ENCODE measurements at regions not wholly inside any gene's neighbourhood (a gene's known extent, or its start where the extent isn't known, plus 50 kb on each side); places are given as distances from the start of the nearest gene placed in this dataset.
"Not testable (repeated sequence)": the region's sequence is repeated elsewhere in the genome, so short reads cannot be mapped to it uniquely, and the experiment has no call there.

GRCh38 chr11:134939031-134939430 lies 527.0 kb upstream of the B3GAT1 start:
- H3K4me1 ChIP-seq (replicated peaks in 1 of 2; ENCODE audit: control insufficient read depth in 2 of 2, insufficient read depth in 2 of 2, low read length in 2 of 2): no peaks in the 10 kb centered on the region
- no peak overlapping the region for H2AFZ ChIP-seq (ENCODE audit: low read depth, low read length)
- H3K4me2 ChIP-seq (ENCODE audit: insufficient read depth, low read length): no peak overlapping the region
- H3K36me3 ChIP-seq (ENCODE audit: control insufficient read depth, insufficient read depth, low read length): no peaks in the 10 kb centered on the region
- DNase-seq (ENCODE audit: extremely low read depth in 1 of 4, low spot score in 3 of 4) (no peak), ATAC-seq (no peak), FAIRE-seq (no peak)
- no peak overlapping the region for H3K27ac ChIP-seq (ENCODE audit: extremely low read depth, low read depth, low read length)
- BruUV-seq (replicated peaks): no TSS peak
- H3K9ac ChIP-seq (ENCODE audit: insufficient read depth in 1 of 2, low read depth in 2 of 2, low read length in 2 of 2): no peak overlapping the region
- no peaks in the 10 kb centered on the region for H3K9me3 ChIP-seq (replicated peaks; ENCODE audit: control insufficient read depth, insufficient read depth, low read depth, low read length)
- ChIA-PET CTCF (ENCODE audit: low intra/inter-chr PET ratio) (no interaction called here), POLR2A (no interaction called here)
- 0% methylated on average over 2 of the region's 2 CpGs for WGBS (ENCODE audit: insufficient coverage, low coverage, missing lambda C conversion rate)
- no peaks in the 10 kb centered on the region for H3K79me2 ChIP-seq (ENCODE audit: control insufficient read depth, insufficient read depth, low read length)
- H3K4me3 ChIP-seq: no peak overlapping the region
- H3K27me3 ChIP-seq (ENCODE audit: control insufficient read depth in 2 of 2, insufficient read depth in 2 of 2, low read length in 2 of 2): peaks cover 0 to 21% of the 10 kb centered on the region in 2 experiments; a peak in 1 of 5 replicates
- TF ChIP-seq RNF2 (IDR thresholded peaks at IDR 0.05): no peak
- no peaks in the 10 kb centered on the region; the same call in 1 of the 2 replicates for H4K20me1 ChIP-seq (replicated peaks; ENCODE audit: control insufficient read depth, insufficient read depth, low read length)
- H3K9me1 ChIP-seq (ENCODE audit: control insufficient read depth, insufficient read depth, low read length): no peaks in the 10 kb centered on the region
- in situ Hi-C loops (cut with MboI) (no loop called here), intact Hi-C loops (cut with micrococcal nuclease) (no loop called here)

GRCh38 chr11:134938212-134938611 lies 526.2 kb upstream of the B3GAT1 start:
- WGBS (ENCODE audit: insufficient coverage, low coverage, missing lambda C conversion rate): no CpG with 5 or more reads among the region's 1 CpG
- Histone ChIP-seq H3K4me3 (no peak overlapping the region), H3K9me3 (replicated peaks; ENCODE audit: control insufficient read depth, insufficient read depth, low read depth, low read length) (no peaks in the 10 kb centered on the region), H3K4me1 (replicated peaks in 1 of 2; ENCODE audit: control insufficient read depth in 2 of 2, insufficient read depth in 2 of 2, low read length in 2 of 2) (no peaks in the 10 kb centered on the region), H3K9ac (ENCODE audit: insufficient read depth in 1 of 2, low read depth in 2 of 2, low read length in 2 of 2) (no peak overlapping the region), H4K20me1 (replicated peaks; ENCODE audit: control insufficient read depth, insufficient read depth, low read length) (no peaks in the 10 kb centered on the region; the same call in 1 of the 2 replicates), H2AFZ (ENCODE audit: low read depth, low read length) (no peak overlapping the region), H3K79me2 (ENCODE audit: control insufficient read depth, insufficient read depth, low read length) (no peaks in the 10 kb centered on the region), H3K36me3 (ENCODE audit: control insufficient read depth, insufficient read depth, low read length) (no peaks in the 10 kb centered on the region), H3K27me3 (ENCODE audit: control insufficient read depth in 2 of 2, insufficient read depth in 2 of 2, low read length in 2 of 2) (peaks cover 0 to 13% of the 10 kb centered on the region in 2 experiments; a peak in 1 of 5 replicates), H3K9me1 (ENCODE audit: control insufficient read depth, insufficient read depth, low read length) (no peaks in the 10 kb centered on the region), H3K27ac (ENCODE audit: extremely low read depth, low read depth, low read length) (no peak overlapping the region), H3K4me2 (ENCODE audit: insufficient read depth, low read length) (no peak overlapping the region)
- in situ Hi-C loops (cut with MboI): no loop called here
- no TSS peak for BruUV-seq (replicated peaks)
- ATAC-seq (no peak), DNase-seq (ENCODE audit: extremely low read depth in 1 of 4, low spot score in 3 of 4) (no peak), FAIRE-seq (no peak)
- intact Hi-C loops (cut with micrococcal nuclease): no loop called here
- no peak for TF ChIP-seq ZC3H4 (CRISPR knock-in tag; IDR thresholded peaks at IDR 0.05; ENCODE audit: borderline replicate concordance)
- TF ChIP-seq ZNF444 (CRISPR knock-in tag; IDR thresholded peaks at IDR 0.05): no peak
- TF ChIP-seq MECOM (CRISPR knock-in tag; IDR thresholded peaks at IDR 0.05): no peak
- no peak for TF ChIP-seq ZC3H11A (IDR thresholded peaks at IDR 0.05; ENCODE audit: low read depth, low read length)
- no peak for TF ChIP-seq OTX1 (CRISPR knock-in tag; IDR thresholded peaks at IDR 0.05)
- no peak for TF ChIP-seq CCNT2 (IDR thresholded peaks at IDR 0.05; ENCODE audit: borderline replicate concordance, extremely low read depth, insufficient read length, low read depth, low read length)
- ChIA-PET CTCF (ENCODE audit: low intra/inter-chr PET ratio) (no interaction called here), POLR2A (no interaction called here)

DNA sequence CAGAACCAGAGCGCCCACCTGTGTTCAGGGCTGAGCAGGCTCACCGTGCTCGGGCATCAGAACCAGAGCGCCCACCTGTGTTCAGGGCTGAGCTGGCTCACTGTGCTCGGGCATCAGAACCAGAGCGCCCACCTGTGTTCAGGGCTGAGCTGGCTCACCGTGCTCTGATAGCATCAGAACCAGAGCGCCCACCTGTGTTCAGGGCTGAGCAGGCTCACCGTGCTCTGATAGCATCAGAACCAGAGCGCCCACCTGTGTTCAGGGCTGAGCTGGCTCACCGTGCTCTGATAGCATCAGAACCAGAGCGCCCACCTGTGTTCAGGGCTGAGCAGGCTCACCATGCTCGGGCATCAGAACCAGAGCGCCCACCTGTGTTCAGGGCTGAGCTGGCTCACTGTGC lies 525.2 kb upstream of the B3GAT1 start:
- CTCF ChIA-PET (ENCODE audit: low intra/inter-chr PET ratio): not testable (repeated sequence)

More for the DNA sequence above, 525.2 kb upstream of the B3GAT1 start:
- H3K9ac ChIP-seq (ENCODE audit: insufficient read depth in 1 of 2, low read depth in 2 of 2, low read length in 2 of 2); ATAC-seq; H3K4me3 ChIP-seq; H3K79me2 ChIP-seq (ENCODE audit: control insufficient read depth, insufficient read depth, low read length); H3K9me1 ChIP-seq (ENCODE audit: control insufficient read depth, insufficient read depth, low read length); H3K9me3 ChIP-seq (replicated peaks; ENCODE audit: control insufficient read depth, insufficient read depth, low read depth, low read length); H3K27me3 ChIP-seq (ENCODE audit: control insufficient read depth in 2 of 2, insufficient read depth in 2 of 2, low read length in 2 of 2); BruUV-seq (replicated peaks); H3K36me3 ChIP-seq (ENCODE audit: control insufficient read depth, insufficient read depth, low read length); in situ Hi-C loops (cut with MboI); H3K4me1 ChIP-seq (replicated peaks in 1 of 2; ENCODE audit: control insufficient read depth in 2 of 2, insufficient read depth in 2 of 2, low read length in 2 of 2); intact Hi-C loops (cut with micrococcal nuclease); H3K27ac ChIP-seq (ENCODE audit: extremely low read depth, low read depth, low read length); POLR2A ChIA-PET; FAIRE-seq; DNase-seq (ENCODE audit: extremely low read depth in 1 of 4, low spot score in 3 of 4); H3K4me2 ChIP-seq (ENCODE audit: insufficient read depth, low read length); H4K20me1 ChIP-seq (replicated peaks; ENCODE audit: control insufficient read depth, insufficient read depth, low read length); H2AFZ ChIP-seq (ENCODE audit: low read depth, low read length): not testable (repeated sequence)
- WGBS (ENCODE audit: insufficient coverage, low coverage, missing lambda C conversion rate): 0% methylated on average over 9 of the region's 14 CpGs
